IMR-90 (cell line): ENCODE measurements at regions not wholly inside any gene's neighbourhood (a gene's known extent, or its start where the extent isn't known, plus 50 kb on each side); places are given as distances from the start of the nearest gene placed in this dataset.

Experiments used
- ATAC-seq: fragments of 200-7000 bp; cut with Tn5 transposase; 2 replicates; pipeline ENCODE4 v1.9.1; 2020; ENCODE audit warnings: low read depth, mild to moderate bottlenecking, moderate library complexity
- BruUV-seq: library from RNA; stranded (reverse); fragments of 400-500 nt; replicated peaks from 2 replicates; lab custom pipeline; 2021; lab: Mats Ljungman, UMichigan
- CTCF ChIA-PET: fragments of 300-600 bp; formaldehyde crosslinking; extraction: SDS; loops from one replicate; lab custom pipeline; 2021; ENCODE audit warnings: antibody characterized with exemption; lab: Yijun Ruan, JAX
- POLR2A ChIA-PET: fragments of 300-600 bp; sonication (Branson Sonifier 250); formaldehyde crosslinking; loops from one replicate; lab custom pipeline; 2022; ENCODE audit warnings: antibody characterized with exemption; ENCODE audit not compliant: unreplicated experiment; lab: Charles Lee
- DNase-seq: peaks from one replicate; pipeline ENCODE4 v3.0.0; 2013
- H2AFZ ChIP-seq: replicated peaks from 2 replicates; pipeline ENCODE3; 2013; ENCODE audit warnings: low read length, mild to moderate bottlenecking; ENCODE audit not compliant: poor library complexity
- H2AK5ac ChIP-seq: 2 replicates; pipeline ENCODE4 v1.6.1; 2013; ENCODE audit warnings: low read depth, low read length, inconsistent platforms
- H2AK9ac ChIP-seq: replicated peaks from 2 replicates; pipeline ENCODE3; 2013; ENCODE audit warnings: mild to moderate bottlenecking, low read depth, low read length, moderate library complexity; ENCODE audit not compliant: poor library complexity
- H2BK120ac ChIP-seq: 2 replicates; pipeline ENCODE4 v1.6.1; 2013; ENCODE audit warnings: low read depth, low read length, inconsistent platforms
- H2BK15ac ChIP-seq: 3 replicates; pipeline ENCODE4 v1.6.1; 2013; ENCODE audit warnings: low read depth, low read length, inconsistent platforms
- H2BK20ac ChIP-seq: 2 replicates; pipeline ENCODE4 v1.6.1; 2013; ENCODE audit warnings: low read depth, mild to moderate bottlenecking, inconsistent platforms, low read length, moderate library complexity
- H2BK5ac ChIP-seq: 2 replicates; pipeline ENCODE4 v1.6.1; 2013; ENCODE audit warnings: mild to moderate bottlenecking, low read depth, low read length, inconsistent platforms; ENCODE audit not compliant: poor library complexity, severe bottlenecking
- H3K14ac ChIP-seq: replicated peaks from 2 replicates; pipeline ENCODE4 v1.6.1; 2013; ENCODE audit warnings: low read depth, low read length, inconsistent platforms
- H3K18ac ChIP-seq: 2 replicates; pipeline ENCODE4 v1.6.1; 2013; ENCODE audit warnings: low read depth, low read length, control low read depth
- H3K23ac ChIP-seq: 2 replicates; pipeline ENCODE4 v1.6.1; 2013; ENCODE audit warnings: low read depth, low read length, inconsistent platforms
- H3K27ac ChIP-seq: 2 replicates; pipeline ENCODE4 v1.5.1; 2013; ENCODE audit warnings: mild to moderate bottlenecking, control low read depth, low read length; ENCODE audit not compliant: insufficient read depth
- H3K27me3 ChIP-seq: 2 replicates; pipeline ENCODE4 v1.6.1; 2013; ENCODE audit warnings: low read length; ENCODE audit not compliant: control insufficient read depth, insufficient read depth
- H3K36me3 ChIP-seq: 2 replicates; pipeline ENCODE4 v1.6.1; 2013; ENCODE audit warnings: low read length, mixed read lengths; ENCODE audit not compliant: control insufficient read depth, insufficient read depth
- H3K4ac ChIP-seq: 2 replicates; pipeline ENCODE4 v1.6.1; 2013; ENCODE audit warnings: low read depth, low read length, inconsistent platforms
- H3K4me1 ChIP-seq: 2 replicates; pipeline ENCODE4 v1.6.1; 2013; ENCODE audit warnings: low read length, mixed read lengths; ENCODE audit not compliant: control insufficient read depth, insufficient read depth
- H3K4me2 ChIP-seq: 2 replicates; pipeline ENCODE4 v1.6.1; 2013; ENCODE audit warnings: low read depth, mild to moderate bottlenecking, control low read depth, low read length, moderate library complexity
- H3K4me3 ChIP-seq: 2 replicates; pipeline ENCODE4 v1.5.1; 2013; ENCODE audit warnings: low read depth, mild to moderate bottlenecking, control low read depth, low read length, moderate library complexity; ENCODE audit not compliant: insufficient read depth
- H3K56ac ChIP-seq: 2 replicates; pipeline ENCODE4 v1.6.1; 2013; ENCODE audit warnings: low read length, inconsistent platforms; ENCODE audit not compliant: insufficient read depth; ENCODE audit errors: extremely low read depth
- H3K79me1 ChIP-seq, 2 experiments: 2 replicates each; pipeline ENCODE4 v1.6.1; 2013; ENCODE audit warnings: low read length in 2 of 2, inconsistent platforms in 1 of 2, low read depth in 1 of 2
- H3K9ac ChIP-seq: 2 replicates; pipeline ENCODE4 v1.6.1; 2013; ENCODE audit warnings: low read depth, low read length, control low read depth
- H3K9me1 ChIP-seq: 2 replicates; pipeline ENCODE4 v1.6.1; 2013; ENCODE audit warnings: low read length, inconsistent platforms; ENCODE audit not compliant: insufficient read depth
- H3K9me3 ChIP-seq: 2 replicates; pipeline ENCODE4 v1.6.1; 2013; ENCODE audit warnings: low read length; ENCODE audit not compliant: control insufficient read depth, insufficient read depth
- H4K20me1 ChIP-seq: 2 replicates; pipeline ENCODE4 v1.6.1; 2013; ENCODE audit warnings: low read length, inconsistent platforms; ENCODE audit not compliant: insufficient read depth
- H4K5ac ChIP-seq: 2 replicates; pipeline ENCODE4 v1.6.1; 2013; ENCODE audit warnings: mild to moderate bottlenecking, low read depth, low read length, control low read depth
- H4K8ac ChIP-seq, 2 experiments: 2 replicates each; pipeline ENCODE4 v1.6.1; 2013; ENCODE audit warnings: low read depth in 2 of 2, low read length in 2 of 2, control low read depth in 1 of 2, inconsistent platforms in 1 of 2
- H4K91ac ChIP-seq: 2 replicates; pipeline ENCODE4 v1.6.1; 2013; ENCODE audit warnings: low read depth, low read length, inconsistent platforms; ENCODE audit not compliant: insufficient read depth
- MXI1 ChIP-seq: IDR thresholded peaks from 2 replicates; pipeline ENCODE4 v1.6.1; 2012; ENCODE audit warnings: low read depth, mild to moderate bottlenecking, low read length, moderate library complexity, borderline replicate concordance
- WGBS, 2 experiments: methylation state at CpG; one replicate each; pipeline versions ENCODE4 v1.1.5 to v1.1.7; 2013; ENCODE audit warnings: missing lambda C conversion rate in 2 of 2; ENCODE audit not compliant: insufficient read length in 1 of 2; ENCODE audit errors: extremely low coverage in 2 of 2; 5-methylcytosine and 5-hydroxymethylcytosine counted together
- dilution Hi-C: fragments of 300-500 bp; cut with HindIII; formaldehyde crosslinking; loops from one replicate; pipeline ENCODE4 v1.14.3; 2018; ENCODE audit warnings: low sequenced_read_pairs; ENCODE audit not compliant: unreplicated experiment
- in situ Hi-C: fragments of 300-500 bp; cut with MboI; formaldehyde crosslinking; loops from 3 replicates; pipeline ENCODE4 v1.14.3; 2019; ENCODE audit warnings: low sequenced_read_pairs, inconsistent platforms, mixed read lengths
- intact Hi-C: fragments of 100-400 bp; cut with micrococcal nuclease; formaldehyde crosslinking; loops from 2 replicates; pipeline ENCODE4 v1.10.0; 2022
- TF ChIP-seq, protein P1 (sequence below): fragments of 150-350 bp; IDR thresholded peaks from 2 replicates; pipeline ENCODE4 v1.6.1; 2016; ENCODE audit warnings: low read depth, mild to moderate bottlenecking, low read length, moderate library complexity, borderline replicate concordance

GRCh38 chr4:37070041-37070440 is 174.5 kb upstream of the NWD2 start:
- 28% methylated on average over 3 of the region's 5 CpGs; no CpG with 5 or more reads in 1 of the 2 experiments for WGBS, 2 experiments
- Histone ChIP-seq H2AK5ac (no peak overlapping the region), H3K23ac (no peak overlapping the region), H2BK5ac (no peak overlapping the region), H3K27ac (no peak overlapping the region), H3K14ac (no peak overlapping the region), H3K56ac (no peak overlapping the region), H2AK9ac (no peak overlapping the region), H3K79me1 (no peaks in the 10 kb centered on the region), H4K8ac (no peak overlapping the region), H3K18ac (no peak overlapping the region), H2AFZ (no peak overlapping the region), H3K4me2 (no peak overlapping the region), H3K9me3 (peaks cover 8% of the 10 kb centered on the region), H3K9me1 (no peaks in the 10 kb centered on the region), H2BK120ac (no peak overlapping the region), H4K20me1 (no peaks in the 10 kb centered on the region), H2BK15ac (no peak overlapping the region), H3K4me1 (no peaks in the 10 kb centered on the region), H4K5ac (no peak overlapping the region), H3K27me3 (no peaks in the 10 kb centered on the region), H3K9ac (no peak overlapping the region), H2BK20ac (no peak overlapping the region), H4K91ac (no peak overlapping the region), H3K36me3 (no peaks in the 10 kb centered on the region), H3K4ac (no peak overlapping the region), H3K4me3 (no peak overlapping the region)
- no TSS peak for BruUV-seq
- CTCF ChIA-PET: no interaction called here
- dilution Hi-C loops (no loop called here), intact Hi-C loops (no loop called here), in situ Hi-C loops (no loop called here)
- TF ChIP-seq, protein P1, sequence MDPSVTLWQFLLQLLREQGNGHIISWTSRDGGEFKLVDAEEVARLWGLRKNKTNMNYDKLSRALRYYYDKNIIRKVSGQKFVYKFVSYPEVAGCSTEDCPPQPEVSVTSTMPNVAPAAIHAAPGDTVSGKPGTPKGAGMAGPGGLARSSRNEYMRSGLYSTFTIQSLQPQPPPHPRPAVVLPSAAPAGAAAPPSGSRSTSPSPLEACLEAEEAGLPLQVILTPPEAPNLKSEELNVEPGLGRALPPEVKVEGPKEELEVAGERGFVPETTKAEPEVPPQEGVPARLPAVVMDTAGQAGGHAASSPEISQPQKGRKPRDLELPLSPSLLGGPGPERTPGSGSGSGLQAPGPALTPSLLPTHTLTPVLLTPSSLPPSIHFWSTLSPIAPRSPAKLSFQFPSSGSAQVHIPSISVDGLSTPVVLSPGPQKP: no peak
- no peak for TF ChIP-seq MXI1
- POLR2A ChIA-PET: no interaction called here
- no peak for DNase-seq
- ATAC-seq: no peak
